H9 (cell line): ENCODE measurements at regions not wholly inside any gene's neighbourhood (a gene's known extent, or its start where the extent isn't known, plus 50 kb on each side); places are given as distances from the start of the nearest gene placed in this dataset.

Experiments
- DNase-seq: peaks from one replicate; pipeline ENCODE4 v3.0.0-alpha.2; 2017
- H2AFZ ChIP-seq: one replicate; pipeline ENCODE4 v1.6.1; 2013; ENCODE audit warnings: mild to moderate bottlenecking, low read length, control low read depth, moderate library complexity
- H2AK5ac ChIP-seq: 2 replicates; pipeline ENCODE4 v1.6.1; 2013; ENCODE audit warnings: low read length, control low read depth, mixed read lengths; ENCODE audit not compliant: insufficient read length
- H2BK120ac ChIP-seq: one replicate; pipeline ENCODE4 v1.6.1; 2013; ENCODE audit warnings: low read depth, mild to moderate bottlenecking, low read length, control low read depth, inconsistent platforms; ENCODE audit not compliant: poor library complexity, severe bottlenecking
- H2BK12ac ChIP-seq: 2 replicates; pipeline ENCODE4 v1.6.1; 2013; ENCODE audit warnings: low read length, control low read depth, mixed read lengths, low read depth; ENCODE audit not compliant: insufficient read length
- H2BK15ac ChIP-seq: 2 replicates; pipeline ENCODE4 v1.6.1; 2013; ENCODE audit warnings: low read depth, low read length, control low read depth
- H2BK20ac ChIP-seq: one replicate; pipeline ENCODE4 v1.6.1; 2013; ENCODE audit warnings: low read depth, mild to moderate bottlenecking, low read length, control low read depth, inconsistent platforms; ENCODE audit not compliant: poor library complexity, severe bottlenecking
- H2BK5ac ChIP-seq: 2 replicates; pipeline ENCODE4 v1.6.1; 2013; ENCODE audit warnings: low read length, control low read depth, mixed read lengths; ENCODE audit not compliant: insufficient read length
- H3K14ac ChIP-seq: 2 replicates; pipeline ENCODE4 v1.6.1; 2013; ENCODE audit warnings: low read length, control low read depth; ENCODE audit not compliant: insufficient read depth
- H3K18ac ChIP-seq: 2 replicates; pipeline ENCODE4 v1.6.1; 2013; ENCODE audit warnings: low read depth, mild to moderate bottlenecking, mixed read lengths, low read length, control low read depth; ENCODE audit not compliant: insufficient read length
- H3K23ac ChIP-seq: 2 replicates; pipeline ENCODE4 v1.6.1; 2013; ENCODE audit warnings: low read length, control low read depth, mixed read lengths, low read depth; ENCODE audit not compliant: insufficient read length
- H3K23me2 ChIP-seq: 2 replicates; pipeline ENCODE4 v1.6.1; 2013; ENCODE audit warnings: low read depth, mild to moderate bottlenecking, mixed read lengths, low read length, control low read depth; ENCODE audit not compliant: insufficient read length, poor library complexity, severe bottlenecking
- H3K27ac ChIP-seq: 2 replicates; pipeline ENCODE4 v1.5.1; 2013; ENCODE audit warnings: low read length, control low read depth, mixed read lengths, low read depth; ENCODE audit not compliant: insufficient read length
- H3K27me3 ChIP-seq: 2 replicates; pipeline ENCODE4 v1.6.1; 2013; ENCODE audit warnings: low read length, control low read depth, inconsistent platforms; ENCODE audit not compliant: insufficient read depth
- H3K4ac ChIP-seq: 2 replicates; pipeline ENCODE4 v1.6.1; 2013; ENCODE audit warnings: low read depth, mild to moderate bottlenecking, control low read depth, inconsistent platforms, low read length, moderate library complexity
- H3K4me1 ChIP-seq: 2 replicates; pipeline ENCODE4 v1.6.1; 2013; ENCODE audit warnings: low read length, control low read depth, inconsistent platforms; ENCODE audit not compliant: insufficient read depth
- H3K4me2 ChIP-seq: 2 replicates; pipeline ENCODE4 v1.6.1; 2013; ENCODE audit warnings: low read length, control low read depth, mixed read lengths; ENCODE audit not compliant: insufficient read length, insufficient read depth
- H3K56ac ChIP-seq: 2 replicates; pipeline ENCODE4 v1.6.1; 2013; ENCODE audit warnings: low read depth, mild to moderate bottlenecking, mixed read lengths, low read length, control low read depth; ENCODE audit not compliant: insufficient read length
- H3K79me1 ChIP-seq: 2 replicates; pipeline ENCODE4 v1.6.1; 2013; ENCODE audit warnings: low read depth, mild to moderate bottlenecking, moderate library complexity, low read length, control low read depth, inconsistent platforms; ENCODE audit not compliant: insufficient read depth, poor library complexity, severe bottlenecking
- H3K79me2 ChIP-seq: 2 replicates; pipeline ENCODE4 v1.6.1; 2013; ENCODE audit warnings: low read length, control low read depth, inconsistent platforms; ENCODE audit not compliant: insufficient read depth
- H3K9ac ChIP-seq: 2 replicates; pipeline ENCODE4 v1.6.1; 2013; ENCODE audit warnings: low read length, control low read depth, mixed read lengths; ENCODE audit not compliant: insufficient read length; ENCODE audit errors: extremely low read depth
- H3K9me3 ChIP-seq: one replicate; pipeline ENCODE4 v1.6.1; 2013; ENCODE audit warnings: low read depth, low read length, inconsistent platforms; ENCODE audit not compliant: control insufficient read depth
- H3T11ph ChIP-seq: one replicate; pipeline ENCODE4 v1.6.1; 2013; ENCODE audit warnings: mild to moderate bottlenecking, low read length, control low read depth, inconsistent platforms
- H4K20me1 ChIP-seq: one replicate; pipeline ENCODE4 v1.6.1; 2013; ENCODE audit not compliant: control insufficient read depth, insufficient read length, insufficient read depth
- H4K5ac ChIP-seq: 2 replicates; pipeline ENCODE4 v1.6.1; 2013; ENCODE audit warnings: low read depth, mild to moderate bottlenecking, mixed read lengths, low read length, control low read depth; ENCODE audit not compliant: insufficient read length
- H4K8ac ChIP-seq: replicated peaks from 2 replicates; pipeline ENCODE4 v1.6.1; 2013; ENCODE audit warnings: low read length, control low read depth, mixed read lengths, low read depth; ENCODE audit not compliant: insufficient read length
- H4K91ac ChIP-seq: 2 replicates; pipeline ENCODE4 v1.6.1; 2013; ENCODE audit warnings: low read depth, mild to moderate bottlenecking, moderate library complexity, mixed read lengths, low read length, control low read depth; ENCODE audit not compliant: insufficient read length
- H3K27ac Mint-ChIP-seq, 3 experiments: 2 replicates in 2 of 3; 3 replicates in 1 of 3; pipeline ENCODE4 v1.8.0; 2020 to 2021; ENCODE audit warnings: mixed read lengths in 3 of 3, mild to moderate bottlenecking in 1 of 3, moderate library complexity in 1 of 3
- H3K27me3 Mint-ChIP-seq: 2 replicates; pipeline ENCODE4 v1.8.0; 2021; ENCODE audit warnings: low read depth, mild to moderate bottlenecking, moderate library complexity, mixed read lengths
- H3K36me3 Mint-ChIP-seq, 3 experiments: 2 replicates in 2 of 3; 3 replicates in 1 of 3; pipeline ENCODE4 v1.8.0; 2020 to 2021; ENCODE audit warnings: low read depth in 3 of 3, mixed read lengths in 3 of 3; ENCODE audit not compliant: insufficient read depth in 1 of 3
- H3K4me1 Mint-ChIP-seq, 2 experiments: 2 replicates each; pipeline ENCODE4 v1.8.0; 2020; ENCODE audit warnings: mixed read lengths in 2 of 2
- H3K4me3 Mint-ChIP-seq, 2 experiments: 2 replicates in 1 of 2; 3 replicates in 1 of 2; pipeline ENCODE4 v1.8.0; 2020 to 2021; ENCODE audit warnings: mild to moderate bottlenecking in 2 of 2, mixed read lengths in 2 of 2, moderate library complexity in 1 of 2
- H3K9me3 Mint-ChIP-seq, 2 experiments: 2 replicates in 1 of 2; 3 replicates in 1 of 2; pipeline ENCODE4 v1.8.0; 2020; ENCODE audit warnings: mild to moderate bottlenecking in 2 of 2, mixed read lengths in 2 of 2, moderate library complexity in 1 of 2
- WGBS: extraction: QIAGEN DNeasy Blood & Tissue Kit; methylation state at CpG from one replicate; pipeline ENCODE4 v1.1.7; 2013; ENCODE audit warnings: missing lambda C conversion rate, low lambda C conversion rate, mixed read lengths; ENCODE audit not compliant: insufficient read length; ENCODE audit errors: extremely low coverage; 5-methylcytosine and 5-hydroxymethylcytosine counted together
- TF ChIP-seq, protein P1 (sequence below): fragments of 200-600 bp; sonication (generic); conservative IDR thresholded peaks from 3 replicates; pipeline ENCODE4 v1.8.0; 2021; ENCODE audit warnings: antibody characterized with exemption, mild to moderate bottlenecking

DNA sequence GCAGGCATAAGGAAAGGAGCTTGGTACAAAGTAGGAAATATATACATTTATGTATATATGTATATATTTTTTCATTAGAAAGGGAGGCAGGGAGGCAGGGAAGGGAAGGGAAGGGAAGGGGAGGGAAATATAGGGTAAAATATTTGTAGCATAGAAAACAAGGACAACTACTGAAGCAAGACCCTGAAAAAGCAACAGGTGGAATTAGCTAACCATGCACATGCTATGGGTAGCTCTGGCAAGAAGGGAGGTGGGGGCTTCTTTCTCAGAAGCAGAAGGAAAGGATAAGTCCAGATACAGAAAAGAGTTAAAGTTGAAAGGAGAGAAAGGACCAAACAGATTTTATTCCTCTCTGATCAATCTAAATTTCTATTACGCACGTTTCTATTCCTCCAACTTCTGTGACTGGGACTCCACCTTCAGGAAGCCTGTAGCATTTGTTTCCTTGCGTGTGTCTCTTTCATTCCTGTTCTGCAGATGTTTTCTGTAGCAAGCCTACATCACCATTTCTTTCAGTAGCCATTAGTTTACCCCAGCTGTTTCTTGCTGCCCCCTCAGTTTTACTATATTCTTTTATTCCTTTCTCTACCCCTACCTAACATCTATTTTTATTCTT lies 82.9 kb downstream of the OR13H1 start:
- Mint-ChIP-seq H3K36me3 (no peaks in the 10 kb centered on the region), H3K4me1 (peaks cover 0 to 2% of the 10 kb centered on the region in 2 experiments; a peak in 1 of 4 replicates), H3K27ac (no peak overlapping the region), H3K9me3 (no peaks in the 10 kb centered on the region), H3K27me3 (peaks cover 7% of the 10 kb centered on the region; the same call in 1 of the 2 replicates), H3K4me3 (no peak overlapping the region)
- Histone ChIP-seq H3K4me2 (no peak overlapping the region), H3K79me1 (no peaks in the 10 kb centered on the region), H4K20me1 (no peaks in the 10 kb centered on the region), H3K4me1 (no peaks in the 10 kb centered on the region), H3K4ac (no peak overlapping the region), H3K79me2 (no peaks in the 10 kb centered on the region), H3K23me2 (no peaks in the 10 kb centered on the region), H4K5ac (no peak overlapping the region), H3K18ac (no peak overlapping the region), H3K9ac (no peak overlapping the region), H3K56ac (no peak overlapping the region), H2AFZ (no peak overlapping the region), H3K9me3 (no peaks in the 10 kb centered on the region), H2BK15ac (no peak overlapping the region), H2BK5ac (no peak overlapping the region), H3K14ac (no peak overlapping the region), H3K23ac (no peak overlapping the region), H3T11ph (no peak overlapping the region), H2BK20ac (no peak overlapping the region), H2AK5ac (no peak overlapping the region), H2BK120ac (no peak overlapping the region), H2BK12ac (no peak overlapping the region), H4K8ac (no peak overlapping the region), H3K27ac (no peak overlapping the region), H3K27me3 (no peaks in the 10 kb centered on the region), H4K91ac (no peak overlapping the region)
- DNase-seq = no peak
- no CpG with 5 or more reads among the region's 3 CpGs for WGBS
- TF ChIP-seq, protein P1, sequence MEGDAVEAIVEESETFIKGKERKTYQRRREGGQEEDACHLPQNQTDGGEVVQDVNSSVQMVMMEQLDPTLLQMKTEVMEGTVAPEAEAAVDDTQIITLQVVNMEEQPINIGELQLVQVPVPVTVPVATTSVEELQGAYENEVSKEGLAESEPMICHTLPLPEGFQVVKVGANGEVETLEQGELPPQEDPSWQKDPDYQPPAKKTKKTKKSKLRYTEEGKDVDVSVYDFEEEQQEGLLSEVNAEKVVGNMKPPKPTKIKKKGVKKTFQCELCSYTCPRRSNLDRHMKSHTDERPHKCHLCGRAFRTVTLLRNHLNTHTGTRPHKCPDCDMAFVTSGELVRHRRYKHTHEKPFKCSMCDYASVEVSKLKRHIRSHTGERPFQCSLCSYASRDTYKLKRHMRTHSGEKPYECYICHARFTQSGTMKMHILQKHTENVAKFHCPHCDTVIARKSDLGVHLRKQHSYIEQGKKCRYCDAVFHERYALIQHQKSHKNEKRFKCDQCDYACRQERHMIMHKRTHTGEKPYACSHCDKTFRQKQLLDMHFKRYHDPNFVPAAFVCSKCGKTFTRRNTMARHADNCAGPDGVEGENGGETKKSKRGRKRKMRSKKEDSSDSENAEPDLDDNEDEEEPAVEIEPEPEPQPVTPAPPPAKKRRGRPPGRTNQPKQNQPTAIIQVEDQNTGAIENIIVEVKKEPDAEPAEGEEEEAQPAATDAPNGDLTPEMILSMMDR = peak; percentile 78
